KMS-11 (cell line): ENCODE measurements at regions not wholly inside any gene's neighbourhood (a gene's known extent, or its start where the extent isn't known, plus 50 kb on each side); places are given as distances from the start of the nearest gene placed in this dataset.

Source experiments
- H2AFZ ChIP-seq: fragments of 200-600 bp; sonication (generic); 2 replicates; pipeline ENCODE4 v1.6.1; 2016; ENCODE audit warnings: antibody characterized with exemption, mixed run types, low read depth
- H3K27ac ChIP-seq: fragments of 200-600 bp; sonication (generic); 2 replicates; pipeline ENCODE4 v1.6.1; 2016; ENCODE audit warnings: mild to moderate bottlenecking, mixed run types
- H3K27me3 ChIP-seq: fragments of 200-600 bp; sonication (generic); 2 replicates; pipeline ENCODE4 v1.6.1; 2017; ENCODE audit warnings: mild to moderate bottlenecking, low read depth, mixed run types, moderate library complexity; ENCODE audit not compliant: insufficient read depth
- H3K36me3 ChIP-seq: fragments of 200-600 bp; sonication (generic); 2 replicates; pipeline ENCODE4 v1.6.1; 2017; ENCODE audit warnings: mild to moderate bottlenecking, mixed run types; ENCODE audit not compliant: insufficient read depth
- H3K4me1 ChIP-seq: fragments of 200-600 bp; sonication (generic); 2 replicates; pipeline ENCODE4 v1.6.1; 2016; ENCODE audit warnings: mild to moderate bottlenecking, low read depth, mixed run types; ENCODE audit not compliant: poor library complexity, severe bottlenecking
- H3K4me2 ChIP-seq: fragments of 200-600 bp; sonication (generic); 2 replicates; pipeline ENCODE4 v1.7.0; 2016; ENCODE audit warnings: mild to moderate bottlenecking, mixed run types
- H3K4me3 ChIP-seq: fragments of 200-600 bp; sonication (generic); IDR thresholded peaks from 2 replicates; pipeline ENCODE4 v1.6.1; 2017; ENCODE audit warnings: low read depth, low read length, mixed read lengths; ENCODE audit not compliant: insufficient read depth
- H3K79me2 ChIP-seq: fragments of 200-600 bp; sonication (generic); 2 replicates; pipeline ENCODE4 v1.6.1; 2016; ENCODE audit warnings: low read depth, mixed run types; ENCODE audit not compliant: insufficient read depth
- H3K9ac ChIP-seq: fragments of 200-600 bp; sonication (generic); 2 replicates; pipeline ENCODE4 v1.6.1; 2016; ENCODE audit warnings: mild to moderate bottlenecking, mixed run types
- H4K20me1 ChIP-seq: fragments of 200-600 bp; sonication (generic); 2 replicates; pipeline ENCODE4 v1.6.1; 2016; ENCODE audit warnings: mild to moderate bottlenecking, mixed run types; ENCODE audit not compliant: insufficient read depth
- CTCF ChIP-seq: fragments of 200-600 bp; sonication (generic); conservative IDR thresholded peaks from 2 replicates; pipeline ENCODE4 v1.6.1; 2017; ENCODE audit warnings: low read depth, mild to moderate bottlenecking, antibody characterized with exemption, low read length, moderate library complexity, mixed read lengths

- Histone ChIP-seq H4K20me1 (no peaks in the 10 kb centered on the region), H2AFZ (no peak overlapping the region), H3K27me3 (no peaks in the 10 kb centered on the region), H3K36me3 (no peaks in the 10 kb centered on the region), H3K27ac (no peak overlapping the region), H3K4me2 (no peak overlapping the region), H3K4me1 (no peaks in the 10 kb centered on the region), H3K4me3 (no peak overlapping the region), H3K9ac (no peak overlapping the region), H3K79me2 (no peaks in the 10 kb centered on the region)
- no peak for TF ChIP-seq CTCF
Observed at GRCh38 chr18:76115580-76115979, 379.5 kb downstream of the ZNF516 start.

- Histone ChIP-seq H3K4me3 (no peak overlapping the region), H3K4me2 (no peak overlapping the region), H3K27me3 (no peaks in the 10 kb centered on the region), H3K79me2 (no peaks in the 10 kb centered on the region), H3K36me3 (no peaks in the 10 kb centered on the region), H2AFZ (no peak overlapping the region), H4K20me1 (no peaks in the 10 kb centered on the region), H3K9ac (no peak overlapping the region), H3K27ac (no peak overlapping the region), H3K4me1 (no peaks in the 10 kb centered on the region)
- TF ChIP-seq CTCF = no peak
Observed at GRCh38 chr18:76113101-76113500, 381.9 kb downstream of the ZNF516 start.

- no peak overlapping the region for H3K9ac ChIP-seq
- H3K36me3 ChIP-seq = no peaks in the 10 kb centered on the region
- H2AFZ ChIP-seq = no peak overlapping the region
- TF ChIP-seq CTCF = no peak
- H3K27me3 ChIP-seq = no peaks in the 10 kb centered on the region
- no peaks in the 10 kb centered on the region for H3K79me2 ChIP-seq
- no peaks in the 10 kb centered on the region for H3K4me1 ChIP-seq
- H4K20me1 ChIP-seq = no peaks in the 10 kb centered on the region
- H3K4me2 ChIP-seq = no peak overlapping the region
- no peak overlapping the region for H3K4me3 ChIP-seq
- no peak overlapping the region for H3K27ac ChIP-seq
Observed at GRCh38 chr18:76102626-76103025, 392.4 kb downstream of the ZNF516 start.

- Histone ChIP-seq H2AFZ (no peak overlapping the region), H3K27ac (no peak overlapping the region), H3K79me2 (no peaks in the 10 kb centered on the region), H3K36me3 (no peaks in the 10 kb centered on the region), H3K9ac (no peak overlapping the region), H4K20me1 (no peaks in the 10 kb centered on the region), H3K4me2 (no peak overlapping the region), H3K27me3 (no peaks in the 10 kb centered on the region), H3K4me3 (no peak overlapping the region), H3K4me1 (no peaks in the 10 kb centered on the region)
- no peak for TF ChIP-seq CTCF
Observed at GRCh38 chr18:76102156-76102555, 392.9 kb downstream of the ZNF516 start.
